Choroid plexus epithelial cell (primary cell): ENCODE measurements at regions not wholly inside any gene's neighbourhood (a gene's known extent, or its start where the extent isn't known, plus 50 kb on each side); places are given as distances from the start of the nearest gene placed in this dataset.

Experiments
- DNase-seq: peaks from one replicate; pipeline ENCODE4 v3.0.0-alpha.2; 2010; ENCODE audit warnings: low read depth
- H3K4me3 ChIP-seq: 2 replicates; pipeline ENCODE4 v1.5.1; 2011; ENCODE audit warnings: low read depth, mild to moderate bottlenecking, control low read depth, low read length, moderate library complexity
- TF ChIP-seq, protein P1 (sequence below): conservative IDR thresholded peaks from 2 replicates; pipeline ENCODE4 v1.5.1; 2011; ENCODE audit warnings: low read depth, mild to moderate bottlenecking, control low read depth, inconsistent platforms, low read length, moderate library complexity

DNA sequence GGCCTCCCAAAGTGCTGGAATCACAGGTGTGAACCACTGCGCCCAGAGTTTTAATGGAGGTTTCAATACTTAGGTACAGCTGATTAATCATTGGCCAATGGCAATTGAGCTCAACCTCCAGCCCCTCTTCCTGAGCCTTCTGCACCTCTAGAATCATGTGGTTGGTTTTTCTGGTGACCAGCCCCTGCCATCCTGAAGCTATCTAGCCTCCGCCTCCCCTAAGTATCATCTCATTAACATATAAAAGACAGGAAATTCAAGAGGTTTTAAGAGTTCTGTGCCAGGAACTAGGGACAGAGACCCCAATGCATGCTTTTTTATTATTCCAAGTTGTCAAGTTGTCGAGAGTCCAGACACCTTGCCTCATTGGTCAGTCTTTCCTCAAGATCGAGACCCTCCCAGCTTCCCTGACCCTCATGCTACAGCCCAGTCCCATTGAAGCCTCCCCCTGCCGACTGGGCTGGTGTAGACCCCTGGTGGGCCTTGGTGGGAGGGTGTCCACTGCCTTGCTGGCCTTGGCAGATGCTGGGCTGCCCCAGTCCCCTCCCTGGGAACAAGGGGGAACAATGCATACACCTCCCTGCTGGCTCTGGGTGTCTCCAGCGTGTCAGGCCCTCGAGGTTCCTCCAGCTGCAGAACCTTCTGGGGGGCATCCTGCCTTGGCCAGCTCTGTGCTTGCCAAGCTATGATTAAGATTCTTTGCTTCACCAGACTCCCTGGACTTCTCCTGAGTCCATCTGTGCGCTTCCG is 148.0 kb downstream of the CTTN start:
- TF ChIP-seq, protein P1, sequence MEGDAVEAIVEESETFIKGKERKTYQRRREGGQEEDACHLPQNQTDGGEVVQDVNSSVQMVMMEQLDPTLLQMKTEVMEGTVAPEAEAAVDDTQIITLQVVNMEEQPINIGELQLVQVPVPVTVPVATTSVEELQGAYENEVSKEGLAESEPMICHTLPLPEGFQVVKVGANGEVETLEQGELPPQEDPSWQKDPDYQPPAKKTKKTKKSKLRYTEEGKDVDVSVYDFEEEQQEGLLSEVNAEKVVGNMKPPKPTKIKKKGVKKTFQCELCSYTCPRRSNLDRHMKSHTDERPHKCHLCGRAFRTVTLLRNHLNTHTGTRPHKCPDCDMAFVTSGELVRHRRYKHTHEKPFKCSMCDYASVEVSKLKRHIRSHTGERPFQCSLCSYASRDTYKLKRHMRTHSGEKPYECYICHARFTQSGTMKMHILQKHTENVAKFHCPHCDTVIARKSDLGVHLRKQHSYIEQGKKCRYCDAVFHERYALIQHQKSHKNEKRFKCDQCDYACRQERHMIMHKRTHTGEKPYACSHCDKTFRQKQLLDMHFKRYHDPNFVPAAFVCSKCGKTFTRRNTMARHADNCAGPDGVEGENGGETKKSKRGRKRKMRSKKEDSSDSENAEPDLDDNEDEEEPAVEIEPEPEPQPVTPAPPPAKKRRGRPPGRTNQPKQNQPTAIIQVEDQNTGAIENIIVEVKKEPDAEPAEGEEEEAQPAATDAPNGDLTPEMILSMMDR, result no peak
- DNase-seq, result no peak

DNA sequence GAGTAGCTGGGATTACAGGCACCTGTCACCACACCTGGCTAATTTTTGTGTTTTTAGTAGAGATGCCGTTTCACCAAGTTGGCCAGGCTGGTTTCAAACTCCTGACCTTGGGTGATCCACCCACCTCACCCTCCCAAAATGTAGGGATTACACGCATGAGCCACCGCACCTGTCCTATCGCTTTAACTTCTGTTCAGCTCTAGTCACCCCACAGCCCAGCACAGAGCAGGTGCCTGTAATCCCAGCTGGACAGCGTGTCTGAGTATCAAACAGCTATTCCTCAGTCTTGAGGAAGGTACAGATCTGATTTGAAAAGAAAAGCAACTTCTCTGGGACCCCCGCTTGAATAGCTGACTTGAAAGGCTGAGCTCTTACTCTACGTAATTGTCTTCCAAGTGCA is 149.1 kb downstream of the CTTN start:
- DNase-seq, result no peak
- TF ChIP-seq, protein P1, result no peak
- no peak overlapping the region for H3K4me3 ChIP-seq

More for the DNA sequence above, 148.0 kb downstream of the CTTN start:
- H3K4me3 ChIP-seq, result no peak overlapping the region

DNA sequence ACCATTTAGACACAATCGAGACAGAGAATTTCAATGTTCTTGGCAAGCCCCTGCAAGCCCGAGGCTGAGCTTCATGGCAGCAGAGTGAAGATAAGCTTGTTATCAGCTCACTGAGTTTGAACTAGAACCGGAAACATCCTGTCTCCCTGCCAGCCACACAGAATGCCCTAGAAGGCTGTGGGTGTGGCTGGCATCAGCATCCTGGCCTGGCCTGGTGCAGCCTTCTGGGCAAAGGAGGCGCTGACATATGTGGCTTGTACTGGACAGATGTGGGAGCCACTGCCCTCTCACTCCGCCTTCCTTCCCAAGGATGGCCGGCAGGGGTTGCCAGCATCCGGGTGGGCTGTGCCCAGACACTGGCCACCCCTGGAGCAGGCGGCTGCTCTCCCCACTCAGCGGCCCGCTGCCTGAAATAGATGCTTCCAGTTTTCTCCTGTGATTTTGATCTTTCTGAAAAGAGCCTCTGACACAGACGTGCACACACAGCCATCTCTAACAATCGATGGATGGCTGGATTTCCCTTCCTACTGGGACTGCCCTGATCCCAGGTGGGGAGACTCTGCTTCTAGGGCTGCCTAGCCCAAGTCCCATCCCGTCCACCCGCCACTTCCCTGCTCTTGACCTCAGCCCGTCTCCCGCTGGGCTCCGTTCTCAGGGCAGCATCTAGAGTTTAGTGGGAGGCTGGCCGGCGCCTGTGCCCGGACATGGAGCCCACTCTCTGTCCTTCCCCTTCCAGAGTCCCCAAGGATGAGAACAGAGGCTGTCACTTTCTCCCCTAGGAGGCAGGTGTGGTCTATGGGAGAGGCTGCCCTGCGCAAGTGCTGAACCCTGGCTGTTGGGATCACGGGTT is 149.7 kb downstream of the CTTN start:
- no peak overlapping the region for H3K4me3 ChIP-seq
- no peak for DNase-seq
- TF ChIP-seq, protein P1, result no peak

DNA sequence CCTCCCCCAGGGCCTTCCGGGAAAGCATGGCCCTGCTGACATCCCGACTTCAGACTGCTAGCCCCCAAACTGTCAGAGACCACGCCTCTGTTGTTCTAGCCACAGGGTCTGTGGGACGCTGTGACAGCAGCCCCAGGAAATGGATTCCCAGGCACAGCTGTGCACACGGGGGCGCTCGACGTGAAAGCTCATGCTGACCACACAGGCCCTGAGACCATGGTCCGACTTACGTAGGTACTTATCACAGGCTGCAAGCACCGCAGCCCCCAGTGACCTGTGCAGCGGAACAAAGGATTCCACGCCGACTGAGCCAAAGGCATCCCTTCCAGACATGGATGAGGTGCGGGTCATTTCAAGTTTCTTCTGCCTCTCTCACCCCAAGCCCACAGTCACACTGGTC is 150.6 kb downstream of the CTTN start:
- no peak overlapping the region for H3K4me3 ChIP-seq
- DNase-seq, result no peak
- TF ChIP-seq, protein P1, result no peak

DNA sequence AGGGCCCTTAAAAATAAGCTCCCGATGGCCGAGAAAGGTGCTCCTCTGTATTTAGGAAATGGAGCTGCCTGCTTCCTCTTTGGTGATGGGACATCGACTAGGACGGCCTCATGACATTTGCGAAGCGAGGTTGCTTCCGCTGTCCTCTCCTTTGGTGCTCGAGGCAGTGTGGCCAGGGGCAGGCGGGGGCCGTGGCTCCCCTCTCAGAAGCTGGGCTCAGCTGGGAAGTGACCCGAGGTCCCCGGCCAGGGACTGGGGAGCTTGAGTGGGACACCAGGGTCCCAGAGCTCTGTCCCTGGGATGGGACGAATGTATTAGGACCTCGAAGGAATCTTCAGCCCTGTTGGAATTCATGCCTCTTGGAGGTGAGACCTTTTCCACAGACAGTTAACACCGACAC is 151.1 kb downstream of the CTTN start:
- no peak overlapping the region for H3K4me3 ChIP-seq
- DNase-seq, result no peak
- TF ChIP-seq, protein P1, result no peak

DNA sequence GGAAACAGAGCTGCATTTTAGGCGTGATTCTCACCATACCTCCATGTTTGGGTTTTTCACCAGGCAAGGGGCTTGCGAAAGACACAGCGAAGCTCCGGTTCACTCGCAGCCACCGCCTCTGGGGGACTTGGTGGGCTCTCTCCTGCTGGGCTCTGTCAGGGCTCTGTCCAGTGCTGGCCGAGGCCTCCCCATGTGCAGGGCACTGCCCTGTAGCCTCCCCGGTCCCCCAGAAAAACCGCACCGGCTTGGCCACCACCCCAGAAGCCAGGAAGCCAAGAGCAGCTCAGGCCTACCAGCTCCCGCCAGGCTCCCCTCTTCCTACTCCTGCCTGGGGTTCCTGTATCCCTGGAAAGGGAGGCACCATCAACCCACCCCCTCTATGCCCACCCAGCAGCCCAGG is 151.5 kb downstream of the CTTN start:
- H3K4me3 ChIP-seq, result no peak overlapping the region
- no peak for DNase-seq
- TF ChIP-seq, protein P1, result no peak
